ENCODE measurements at regions not wholly inside any gene's neighbourhood (a gene's known extent, or its start where the extent isn't known, plus 50 kb on each side); places are given as distances from the start of the nearest gene placed in this dataset.

GRCh38 chr16:80883816-80884215 lies 79.4 kb upstream of the CDYL2 start:
- TF ChIP-seq, protein P1, sequence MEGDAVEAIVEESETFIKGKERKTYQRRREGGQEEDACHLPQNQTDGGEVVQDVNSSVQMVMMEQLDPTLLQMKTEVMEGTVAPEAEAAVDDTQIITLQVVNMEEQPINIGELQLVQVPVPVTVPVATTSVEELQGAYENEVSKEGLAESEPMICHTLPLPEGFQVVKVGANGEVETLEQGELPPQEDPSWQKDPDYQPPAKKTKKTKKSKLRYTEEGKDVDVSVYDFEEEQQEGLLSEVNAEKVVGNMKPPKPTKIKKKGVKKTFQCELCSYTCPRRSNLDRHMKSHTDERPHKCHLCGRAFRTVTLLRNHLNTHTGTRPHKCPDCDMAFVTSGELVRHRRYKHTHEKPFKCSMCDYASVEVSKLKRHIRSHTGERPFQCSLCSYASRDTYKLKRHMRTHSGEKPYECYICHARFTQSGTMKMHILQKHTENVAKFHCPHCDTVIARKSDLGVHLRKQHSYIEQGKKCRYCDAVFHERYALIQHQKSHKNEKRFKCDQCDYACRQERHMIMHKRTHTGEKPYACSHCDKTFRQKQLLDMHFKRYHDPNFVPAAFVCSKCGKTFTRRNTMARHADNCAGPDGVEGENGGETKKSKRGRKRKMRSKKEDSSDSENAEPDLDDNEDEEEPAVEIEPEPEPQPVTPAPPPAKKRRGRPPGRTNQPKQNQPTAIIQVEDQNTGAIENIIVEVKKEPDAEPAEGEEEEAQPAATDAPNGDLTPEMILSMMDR (IDR thresholded peaks at IDR 0.05), result no peak
- no peak for TF ChIP-seq POLR2A (IDR thresholded peaks at IDR 0.05)
- no peak for TF ChIP-seq POLR2AphosphoS5 (IDR thresholded peaks at IDR 0.05; ENCODE audit: insufficient read depth in 1 of 2, low read depth in 1 of 2)
